ENCODE measurements at regions not wholly inside any gene's neighbourhood (a gene's known extent, or its start where the extent isn't known, plus 50 kb on each side); places are given as distances from the start of the nearest gene placed in this dataset.

- TF ChIP-seq CHD7 (IDR thresholded peaks at IDR 0.05; ENCODE audit: insufficient replicate concordance, low read length) (no peak), CEBPB (IDR thresholded peaks at IDR 0.05; ENCODE audit: low read depth, low read length) (no peak), TAF1 (IDR thresholded peaks at IDR 0.05; ENCODE audit: low read depth, low read length) (no peak), POLR2AphosphoS5 (IDR thresholded peaks at IDR 0.05; ENCODE audit: low read depth, low read length) (no peak), RAD21 (IDR thresholded peaks at IDR 0.05 in 1 of 2, conservative IDR thresholded peaks at IDR 0.05 in 1 of 2; ENCODE audit: low read depth in 2 of 2, low read length in 2 of 2) (no peak), CTBP2 (IDR thresholded peaks at IDR 0.05; ENCODE audit: borderline replicate concordance, insufficient read depth, insufficient read length, low read length) (no peak), FOSL1 (IDR thresholded peaks at IDR 0.05; ENCODE audit: insufficient read depth, low read depth, low read length) (no peak), RXRA (IDR thresholded peaks at IDR 0.05; ENCODE audit: insufficient read depth, low read depth, low read length) (no peak), TEAD4 (IDR thresholded peaks at IDR 0.05; ENCODE audit: low read depth, low read length) (no peak), SRF (IDR thresholded peaks at IDR 0.05; ENCODE audit: low read depth, low read length) (no peak)
- TF ChIP-seq, protein P1, sequence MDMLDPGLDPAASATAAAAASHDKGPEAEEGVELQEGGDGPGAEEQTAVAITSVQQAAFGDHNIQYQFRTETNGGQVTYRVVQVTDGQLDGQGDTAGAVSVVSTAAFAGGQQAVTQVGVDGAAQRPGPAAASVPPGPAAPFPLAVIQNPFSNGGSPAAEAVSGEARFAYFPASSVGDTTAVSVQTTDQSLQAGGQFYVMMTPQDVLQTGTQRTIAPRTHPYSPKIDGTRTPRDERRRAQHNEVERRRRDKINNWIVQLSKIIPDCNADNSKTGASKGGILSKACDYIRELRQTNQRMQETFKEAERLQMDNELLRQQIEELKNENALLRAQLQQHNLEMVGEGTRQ (IDR thresholded peaks at IDR 0.05; ENCODE audit: low read length) = no peak
Observed at GRCh38 chr7:46006212-46006611, 85.1 kb upstream of the IGFBP3 start (continued).

All from H1 (cell line).